CD14-positive monocyte (primary cell): ENCODE measurements at regions not wholly inside any gene's neighbourhood (a gene's known extent, or its start where the extent isn't known, plus 50 kb on each side); places are given as distances from the start of the nearest gene placed in this dataset.

Experiments used
- DNase-seq, 3 donors: peaks; one replicate each; pipeline ENCODE4 v3.0.0-alpha.2; 2011 to 2022
- H2AFZ ChIP-seq: 2 replicates; pipeline ENCODE4 v1.6.0; 2012; ENCODE audit warnings: mild to moderate bottlenecking, low read depth, low read length, inconsistent platforms; ENCODE audit not compliant: insufficient read depth, poor library complexity, severe bottlenecking
- H3K27ac ChIP-seq, 2 donors: 1 replicate in 1 of 2; 2 replicates in 1 of 2; pipeline ENCODE4 v1.5.1; 2012 to 2013; ENCODE audit warnings: low read length in 2 of 2, control low read depth in 1 of 2, inconsistent platforms in 1 of 2, low read depth in 1 of 2, mild to moderate bottlenecking in 1 of 2
- H3K27me3 ChIP-seq, 2 donors: one replicate each; pipeline versions ENCODE4 v1.6.0 to v1.6.1; 2011 to 2013; ENCODE audit warnings: low read length in 2 of 2; ENCODE audit not compliant: control insufficient read depth in 2 of 2, insufficient read depth in 2 of 2
- H3K36me3 ChIP-seq, 2 donors: replicated peaks in 1 of 2; 1 replicate in 1 of 2; 2 replicates in 1 of 2; pipeline versions ENCODE4 v1.5.1 to v1.6.1; 2012 to 2013; ENCODE audit warnings: low read length in 2 of 2, control low read depth in 1 of 2, inconsistent platforms in 1 of 2, mild to moderate bottlenecking in 1 of 2; ENCODE audit not compliant: insufficient read depth in 2 of 2, control insufficient read depth in 1 of 2
- H3K4me1 ChIP-seq, 2 donors: 1 replicate in 1 of 2; 2 replicates in 1 of 2; pipeline versions ENCODE4 v1.5.1 to v1.6.1; 2012 to 2013; ENCODE audit warnings: low read length in 2 of 2, control low read depth in 1 of 2, inconsistent platforms in 1 of 2, mild to moderate bottlenecking in 1 of 2, moderate library complexity in 1 of 2; ENCODE audit not compliant: insufficient read depth in 2 of 2, control insufficient read depth in 1 of 2
- H3K4me2 ChIP-seq: replicated peaks from 2 replicates; pipeline ENCODE3; 2012; ENCODE audit warnings: low read length, moderate library complexity, mild to moderate bottlenecking; ENCODE audit not compliant: poor library complexity, severe bottlenecking; ENCODE audit errors: extremely low read depth
- H3K4me3 ChIP-seq, 3 experiments: fragments of 200-600 bp in 1 of 3; sonication (generic) in 1 of 3; replicated peaks in 1 of 3; 1 replicate in 2 of 3; 2 replicates in 1 of 3; pipeline ENCODE4 v1.5.1; 2011 to 2013; ENCODE audit warnings: low read length in 3 of 3, mild to moderate bottlenecking in 3 of 3, control low read depth in 2 of 3, low read depth in 2 of 3, inconsistent platforms in 1 of 3, moderate library complexity in 1 of 3
- H3K79me2 ChIP-seq: 2 replicates; pipeline ENCODE4 v1.6.0; 2012; ENCODE audit warnings: mild to moderate bottlenecking, control low read depth, inconsistent platforms, low read length, moderate library complexity; ENCODE audit not compliant: insufficient read depth
- H3K9ac ChIP-seq: 2 replicates; pipeline ENCODE4 v1.6.0; 2017; ENCODE audit warnings: low read length, mild to moderate bottlenecking; ENCODE audit not compliant: insufficient read depth, poor library complexity, severe bottlenecking
- H3K9me3 ChIP-seq, 2 donors: replicated peaks in 1 of 2; 1 replicate in 1 of 2; 2 replicates in 1 of 2; pipeline versions ENCODE4 v1.5.1 to v1.6.1; 2012 to 2013; ENCODE audit warnings: low read length in 2 of 2, control low read depth in 1 of 2; ENCODE audit not compliant: control insufficient read depth in 1 of 2, insufficient read depth in 1 of 2
- H4K20me1 ChIP-seq: 2 replicates; pipeline ENCODE4 v1.6.0; 2012; ENCODE audit warnings: mild to moderate bottlenecking, low read length, control low read depth, moderate library complexity; ENCODE audit not compliant: insufficient read depth
- H3K27ac Mint-ChIP-seq, 7 donors: one replicate each; pipeline ENCODE4 v1.8.0; 2020; ENCODE audit warnings: mild to moderate bottlenecking in 7 of 7, mixed read lengths in 7 of 7, moderate library complexity in 6 of 7, inconsistent platforms in 2 of 7
- H3K27me3 Mint-ChIP-seq, 3 donors: one replicate each; pipeline ENCODE4 v1.8.0; 2021 to 2022; ENCODE audit warnings: low read depth in 3 of 3, mild to moderate bottlenecking in 3 of 3, mixed read lengths in 3 of 3, moderate library complexity in 3 of 3, inconsistent platforms in 1 of 3
- H3K36me3 Mint-ChIP-seq, 2 donors: one replicate each; pipeline ENCODE4 v1.8.0; 2020; ENCODE audit warnings: mixed read lengths in 2 of 2, inconsistent platforms in 1 of 2, mild to moderate bottlenecking in 1 of 2
- H3K4me1 Mint-ChIP-seq: one replicate; pipeline ENCODE4 v1.8.0; 2020; ENCODE audit warnings: mild to moderate bottlenecking, mixed read lengths
- H3K4me3 Mint-ChIP-seq, 2 donors: one replicate each; pipeline ENCODE4 v1.8.0; 2020; ENCODE audit warnings: mild to moderate bottlenecking in 2 of 2, mixed read lengths in 2 of 2, moderate library complexity in 1 of 2
- H3K9me3 Mint-ChIP-seq, 7 donors: one replicate each; pipeline ENCODE4 v1.8.0; 2020 to 2022; ENCODE audit warnings: mixed read lengths in 7 of 7, mild to moderate bottlenecking in 6 of 7, moderate library complexity in 6 of 7, inconsistent platforms in 2 of 7
- WGBS: methylation state at CpG from one replicate; pipeline ENCODE4 v1.1.5; 2013; ENCODE audit warnings: missing lambda C conversion rate; ENCODE audit not compliant: insufficient coverage; 5-methylcytosine and 5-hydroxymethylcytosine counted together
- intact Hi-C, 2 donors: fragments of 100-400 bp; cut with micrococcal nuclease; formaldehyde crosslinking; loops; one replicate each; pipeline versions ENCODE4 v1.15.0 to v1.15.1; 2023
- TF ChIP-seq, protein P1 (sequence below): fragments of 200-600 bp; IDR thresholded peaks from one replicate; pipeline ENCODE4 v1.8.0; 2022; ENCODE audit warnings: antibody characterized with exemption, mild to moderate bottlenecking

- H3K36me3 ChIP-seq: no peaks in the 10 kb centered on the region
- no peaks in the 10 kb centered on the region for H4K20me1 ChIP-seq
- H3K4me1 ChIP-seq: no peaks in the 10 kb centered on the region
- Mint-ChIP-seq H3K36me3 (no peaks in the 10 kb centered on the region), H3K27ac (no peak overlapping the region), H3K4me3 (no peak overlapping the region), H3K4me1 (no peaks in the 10 kb centered on the region), H3K27me3 (peaks cover 0 to 2% (median 0%) of the 10 kb centered on the region in 3 donors), H3K9me3 (peaks cover 0 to 5% (median 1%) of the 10 kb centered on the region in 7 donors)
- WGBS: 100% methylated on average over 1 of the region's 2 CpGs
- DNase-seq: no peak
- intact Hi-C loops: no loop called here
- H3K27me3 ChIP-seq: no peaks in the 10 kb centered on the region
- no peak overlapping the region for H3K4me2 ChIP-seq
- TF ChIP-seq, protein P1, sequence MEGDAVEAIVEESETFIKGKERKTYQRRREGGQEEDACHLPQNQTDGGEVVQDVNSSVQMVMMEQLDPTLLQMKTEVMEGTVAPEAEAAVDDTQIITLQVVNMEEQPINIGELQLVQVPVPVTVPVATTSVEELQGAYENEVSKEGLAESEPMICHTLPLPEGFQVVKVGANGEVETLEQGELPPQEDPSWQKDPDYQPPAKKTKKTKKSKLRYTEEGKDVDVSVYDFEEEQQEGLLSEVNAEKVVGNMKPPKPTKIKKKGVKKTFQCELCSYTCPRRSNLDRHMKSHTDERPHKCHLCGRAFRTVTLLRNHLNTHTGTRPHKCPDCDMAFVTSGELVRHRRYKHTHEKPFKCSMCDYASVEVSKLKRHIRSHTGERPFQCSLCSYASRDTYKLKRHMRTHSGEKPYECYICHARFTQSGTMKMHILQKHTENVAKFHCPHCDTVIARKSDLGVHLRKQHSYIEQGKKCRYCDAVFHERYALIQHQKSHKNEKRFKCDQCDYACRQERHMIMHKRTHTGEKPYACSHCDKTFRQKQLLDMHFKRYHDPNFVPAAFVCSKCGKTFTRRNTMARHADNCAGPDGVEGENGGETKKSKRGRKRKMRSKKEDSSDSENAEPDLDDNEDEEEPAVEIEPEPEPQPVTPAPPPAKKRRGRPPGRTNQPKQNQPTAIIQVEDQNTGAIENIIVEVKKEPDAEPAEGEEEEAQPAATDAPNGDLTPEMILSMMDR: no peak
- H3K9me3 ChIP-seq: no peaks in the 10 kb centered on the region
- H3K4me3 ChIP-seq: no peak overlapping the region
- no peaks in the 10 kb centered on the region for H3K79me2 ChIP-seq
- no peak overlapping the region for H3K27ac ChIP-seq
- H3K9ac ChIP-seq: no peak overlapping the region
- no peak overlapping the region for H2AFZ ChIP-seq
Observed at GRCh38 chr9:115367780-115368525, 250.0 kb upstream of the TNC start.

DNA sequence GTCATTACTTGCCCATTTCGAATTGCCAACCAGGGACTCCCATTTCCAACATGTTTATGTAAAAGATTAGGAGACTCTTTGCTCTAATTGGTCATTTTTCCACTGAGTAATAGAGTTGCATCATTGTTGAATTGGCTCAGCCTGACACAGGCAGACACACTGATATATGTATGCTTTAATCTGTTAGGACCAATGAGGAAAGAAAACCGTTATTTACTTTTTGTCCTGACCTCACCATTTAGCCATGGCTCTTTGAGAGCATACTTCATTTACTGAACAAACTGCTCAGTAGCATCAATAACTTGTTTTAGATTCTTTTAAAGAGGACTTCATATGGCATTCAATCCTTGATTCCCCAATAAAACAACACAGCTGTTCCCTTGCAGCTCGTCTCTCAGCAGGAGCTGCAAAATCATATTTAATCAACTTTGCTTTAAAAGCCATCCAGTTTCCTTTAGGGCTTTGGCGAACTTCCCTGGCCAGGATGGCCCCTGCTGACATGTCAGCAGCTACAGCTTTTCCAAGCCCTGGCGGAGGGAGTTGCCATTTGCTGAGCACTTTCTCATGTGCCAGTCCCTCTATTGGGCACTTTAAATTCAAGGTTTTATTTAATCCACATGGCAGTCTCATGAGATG is 251.5 kb upstream of the TNC start:
- intact Hi-C loops: no loop called here
- Histone ChIP-seq H3K9me3 (no peaks in the 10 kb centered on the region), H3K4me2 (no peak overlapping the region)

More for the DNA sequence above, 251.5 kb upstream of the TNC start:
- Histone ChIP-seq H3K36me3 (no peaks in the 10 kb centered on the region), H3K79me2 (no peaks in the 10 kb centered on the region), H4K20me1 (no peaks in the 10 kb centered on the region), H3K4me3 (no peak overlapping the region), H3K27ac (no peak overlapping the region), H2AFZ (no peak overlapping the region), H3K9ac (no peak overlapping the region), H3K27me3 (no peaks in the 10 kb centered on the region), H3K4me1 (no peaks in the 10 kb centered on the region)
- Mint-ChIP-seq H3K4me3 (no peak overlapping the region), H3K36me3 (no peaks in the 10 kb centered on the region), H3K27ac (no peak overlapping the region), H3K9me3 (peaks cover 0 to 5% (median 2%) of the 10 kb centered on the region in 7 donors), H3K4me1 (no peaks in the 10 kb centered on the region), H3K27me3 (peaks cover 0 to 2% (median 0%) of the 10 kb centered on the region in 3 donors)
- TF ChIP-seq, protein P1: no peak
- DNase-seq: no peak
- WGBS: 81% methylated on average over 3 of the region's 5 CpGs
